K562 (cell line): ENCODE measurements at regions not wholly inside any gene's neighbourhood (a gene's known extent, or its start where the extent isn't known, plus 50 kb on each side); places are given as distances from the start of the nearest gene placed in this dataset.

ENCODE experiments used
- ATAC-seq: fragments of 200-7000 bp; cut with Tn5 transposase; 3 replicates; pipeline ENCODE4 v1.9.1; 2020; ENCODE audit warnings: moderate library complexity
- BruUV-seq: library from RNA; stranded (reverse); fragments of 400-500 nt; replicated peaks from 2 replicates; lab custom pipeline; 2021; lab: Mats Ljungman, UMichigan
- CTCF ChIA-PET: fragments of 300-600 bp; formaldehyde crosslinking; extraction: SDS; loops from one replicate; lab custom pipeline; 2021; ENCODE audit warnings: low intra/inter-chr PET ratio; lab: Yijun Ruan, JAX
- POLR2A ChIA-PET: fragments of 300-600, 350-650 bp; sonication (Branson Sonifier 250); formaldehyde crosslinking; extraction: SDS; loops from one replicate; lab custom pipeline; 2021; ENCODE audit warnings: antibody characterized with exemption, inconsistent platforms; lab: Yijun Ruan, JAX
- DNase-seq, 4 experiments: peaks; one replicate each; pipeline versions ENCODE4 v3.0.0 to v3.0.0-alpha.2; 2011 to 2018; ENCODE audit warnings: low spot score in 3 of 4, mixed read lengths in 3 of 4; ENCODE audit errors: extremely low read depth in 1 of 4
- FAIRE-seq: peaks from 2 replicates; lab custom pipeline; 2011; peaks lifted over from hg19 to GRCh38; lab: Jason Lieb, UNC
- H2AFZ ChIP-seq: 2 replicates; pipeline ENCODE4 v1.6.0; 2011; ENCODE audit warnings: low read depth, low read length, control low read depth, inconsistent platforms
- H3K27ac ChIP-seq: fragments of 200-600 bp; 3 replicates; pipeline ENCODE4 v1.8.0; 2011; ENCODE audit warnings: low read depth, mild to moderate bottlenecking, control low read depth, inconsistent platforms, low read length, moderate library complexity, mixed read lengths; ENCODE audit errors: extremely low read depth
- H3K27me3 ChIP-seq, 2 experiments: fragments of 300-600 bp in 1 of 2; 2 replicates in 1 of 2; 3 replicates in 1 of 2; pipeline versions ENCODE4 v1.6.0 to v1.8.0; 2011; ENCODE audit warnings: inconsistent platforms in 2 of 2, low read length in 2 of 2, mild to moderate bottlenecking in 1 of 2, mixed read lengths in 1 of 2, moderate library complexity in 1 of 2; ENCODE audit not compliant: control insufficient read depth in 2 of 2, insufficient read depth in 2 of 2
- H3K36me3 ChIP-seq: fragments of 300-600 bp; 3 replicates; pipeline ENCODE4 v1.8.0; 2011; ENCODE audit warnings: mild to moderate bottlenecking, low read length, inconsistent platforms; ENCODE audit not compliant: control insufficient read depth, insufficient read depth
- H3K4me1 ChIP-seq, 2 experiments: fragments of 200-600 bp in 1 of 2; replicated peaks in 1 of 2; 2 replicates in 1 of 2; 3 replicates in 1 of 2; pipeline versions ENCODE4 v1.5.1 to v1.8.0; 2011; ENCODE audit warnings: inconsistent platforms in 2 of 2, low read length in 2 of 2, mild to moderate bottlenecking in 1 of 2, mixed read lengths in 1 of 2, moderate library complexity in 1 of 2; ENCODE audit not compliant: control insufficient read depth in 2 of 2, insufficient read depth in 2 of 2
- H3K4me2 ChIP-seq: 2 replicates; pipeline ENCODE4 v1.6.1; 2011; ENCODE audit warnings: low read length, control low read depth, inconsistent platforms, mixed read lengths; ENCODE audit not compliant: insufficient read depth
- H3K4me3 ChIP-seq: fragments of 200-600 bp; sonication (generic), shearing (Covaris generic); 2 replicates; pipeline ENCODE4 v1.5.1; 2016; ENCODE audit warnings: control low read depth, inconsistent platforms
- H3K79me2 ChIP-seq: fragments of 200-600 bp; 3 replicates; pipeline ENCODE4 v1.8.0; 2011; ENCODE audit warnings: low read length, inconsistent platforms; ENCODE audit not compliant: control insufficient read depth, insufficient read depth
- H3K9ac ChIP-seq, 2 experiments: 2 replicates each; pipeline versions ENCODE4 v1.6.0 to v1.6.1; 2011; ENCODE audit warnings: low read depth in 2 of 2, low read length in 2 of 2, control low read depth in 1 of 2, inconsistent platforms in 1 of 2, mild to moderate bottlenecking in 1 of 2, mixed read lengths in 1 of 2; ENCODE audit not compliant: insufficient read depth in 1 of 2
- H3K9me1 ChIP-seq: one replicate; pipeline ENCODE4 v1.6.0; 2011; ENCODE audit warnings: inconsistent platforms, mild to moderate bottlenecking, low read length, moderate library complexity; ENCODE audit not compliant: control insufficient read depth, insufficient read depth
- H3K9me3 ChIP-seq: replicated peaks from 2 replicates; pipeline ENCODE4 v1.5.1; 2011; ENCODE audit warnings: low read depth, low read length, inconsistent platforms; ENCODE audit not compliant: control insufficient read depth, insufficient read depth
- H4K20me1 ChIP-seq: replicated peaks from 2 replicates; pipeline ENCODE4 v1.6.1; 2011; ENCODE audit warnings: low read length, inconsistent platforms, mixed read lengths; ENCODE audit not compliant: control insufficient read depth, insufficient read depth
- ATF7 ChIP-seq: fragments of 450-650 bp; IDR thresholded peaks from 2 replicates; pipeline ENCODE4 v1.7.1; 2014; ENCODE audit warnings: mild to moderate bottlenecking, moderate library complexity
- BDP1 ChIP-seq: IDR thresholded peaks from 3 replicates; pipeline ENCODE4 v1.6.1; 2011; ENCODE audit not compliant: insufficient read length, insufficient read depth
- BRCA1 ChIP-seq, 2 experiments: fragments of 450-650 bp in 1 of 2; sonication (generic) in 1 of 2; formaldehyde crosslinking in 1 of 2; IDR thresholded peaks; 2 replicates each; pipeline versions ENCODE4 v1.5.0 to v1.6.1; 2017 to 2020; ENCODE audit warnings: mild to moderate bottlenecking in 1 of 2, missing genetic modification reagents in 1 of 2
- CTBP1 ChIP-seq: fragments of 450-650 bp; IDR thresholded peaks from 2 replicates; pipeline ENCODE4 v1.6.1; 2016; ENCODE audit warnings: borderline replicate concordance
- GTF2A2 ChIP-seq: IDR thresholded peaks from 2 replicates; pipeline ENCODE4 v1.6.1; 2016; ENCODE audit warnings: mild to moderate bottlenecking, missing genetic modification characterization, missing compliant biosample characterization
- MAFG ChIP-seq: fragments of 450-650 bp; conservative IDR thresholded peaks from 2 replicates; pipeline ENCODE4 v1.6.1; 2016; ENCODE audit warnings: missing genetic modification characterization, missing compliant biosample characterization
- NFE2 ChIP-seq: IDR thresholded peaks from 2 replicates; pipeline ENCODE4 v1.6.1; 2014; ENCODE audit warnings: antibody characterized with exemption, low read depth
- PTTG1 ChIP-seq: fragments of 450-650 bp; IDR thresholded peaks from 2 replicates; pipeline ENCODE4 v1.6.1; 2016; ENCODE audit warnings: low read depth, mild to moderate bottlenecking, missing genetic modification characterization, missing compliant biosample characterization
- ZNF143 ChIP-seq: sonication (generic); formaldehyde crosslinking; IDR thresholded peaks from 2 replicates; pipeline ENCODE4 v1.9.0; 2022; ENCODE audit warnings: mild to moderate bottlenecking, missing genetic modification reagents
- WGBS: fragments of 100-300 bp; shearing (Covaris generic); methylation state at CpG from one replicate; pipeline ENCODE4 v1.1.6; 2016; ENCODE audit warnings: low coverage, mixed read lengths; ENCODE audit not compliant: insufficient coverage; ENCODE audit errors: missing lambda C conversion rate; 5-methylcytosine and 5-hydroxymethylcytosine counted together
- in situ Hi-C: fragments of 300-500 bp; cut with MboI; formaldehyde crosslinking; loops from 4 replicates; pipeline ENCODE4 v1.15.0; 2018; ENCODE audit warnings: inconsistent platforms, mixed read lengths
- intact Hi-C: fragments of 100-400 bp; cut with micrococcal nuclease; formaldehyde crosslinking; loops from 2 replicates; pipeline ENCODE4 v1.14.2; 2022
- TF ChIP-seq, protein P1 (sequence below): fragments of 200-800 bp; sonication (Bioruptor generic); IDR thresholded peaks from 2 replicates; pipeline ENCODE4 v1.6.1; 2017; ENCODE audit warnings: missing genetic modification characterization, missing compliant biosample characterization

- intact Hi-C loops: loop anchor here (10.0 kb wide), 4 partner anchors 131 to 681 kb away; no protein-coding TSS in a partner anchor
- ChIA-PET POLR2A (no interaction called here), CTCF (interaction anchor here (0.6 kb wide), 1 partner anchor 794 kb away, joined by 3 read pairs; no protein-coding TSS in a partner anchor)
- no peaks in the 10 kb centered on the region for H3K79me2 ChIP-seq
- H3K9me1 ChIP-seq: no peaks in the 10 kb centered on the region
- no peak overlapping the region for H3K4me3 ChIP-seq
- no peak for DNase-seq
- H3K9me3 ChIP-seq: no peaks in the 10 kb centered on the region
- no peak overlapping the region for H3K9ac ChIP-seq
- H2AFZ ChIP-seq: no peak overlapping the region
- H3K36me3 ChIP-seq: no peaks in the 10 kb centered on the region
- 0% methylated on average over 1 of the region's 1 CpG for WGBS
- no peaks in the 10 kb centered on the region for H3K4me1 ChIP-seq
- ATAC-seq: no peak
- H4K20me1 ChIP-seq: no peaks in the 10 kb centered on the region
- no peak overlapping the region for H3K27ac ChIP-seq
- FAIRE-seq: no peak
- no peak overlapping the region for H3K4me2 ChIP-seq
- in situ Hi-C loops: loop anchor here (5.0 to 25.0 kb wide), 2 partner anchors 534 to 694 kb away; no protein-coding TSS in a partner anchor
- no peaks in the 10 kb centered on the region for H3K27me3 ChIP-seq
- BruUV-seq: no TSS peak
- TF ChIP-seq MAFG: 0 out of 2 replicates have a peak, but pooled peaks have one; percentile 19
- no peak for TF ChIP-seq PTTG1
- TF ChIP-seq, protein P1, sequence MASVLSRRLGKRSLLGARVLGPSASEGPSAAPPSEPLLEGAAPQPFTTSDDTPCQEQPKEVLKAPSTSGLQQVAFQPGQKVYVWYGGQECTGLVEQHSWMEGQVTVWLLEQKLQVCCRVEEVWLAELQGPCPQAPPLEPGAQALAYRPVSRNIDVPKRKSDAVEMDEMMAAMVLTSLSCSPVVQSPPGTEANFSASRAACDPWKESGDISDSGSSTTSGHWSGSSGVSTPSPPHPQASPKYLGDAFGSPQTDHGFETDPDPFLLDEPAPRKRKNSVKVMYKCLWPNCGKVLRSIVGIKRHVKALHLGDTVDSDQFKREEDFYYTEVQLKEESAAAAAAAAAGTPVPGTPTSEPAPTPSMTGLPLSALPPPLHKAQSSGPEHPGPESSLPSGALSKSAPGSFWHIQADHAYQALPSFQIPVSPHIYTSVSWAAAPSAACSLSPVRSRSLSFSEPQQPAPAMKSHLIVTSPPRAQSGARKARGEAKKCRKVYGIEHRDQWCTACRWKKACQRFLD (CRISPR knock-in tag): no peak
- 0 out of 2 replicates have a peak, but pooled peaks have one; percentile 19 for TF ChIP-seq NFE2
Measured at GRCh38 chr2:17306219-17306618, 212.0 kb downstream of the RAD51AP2 start.

DNA sequence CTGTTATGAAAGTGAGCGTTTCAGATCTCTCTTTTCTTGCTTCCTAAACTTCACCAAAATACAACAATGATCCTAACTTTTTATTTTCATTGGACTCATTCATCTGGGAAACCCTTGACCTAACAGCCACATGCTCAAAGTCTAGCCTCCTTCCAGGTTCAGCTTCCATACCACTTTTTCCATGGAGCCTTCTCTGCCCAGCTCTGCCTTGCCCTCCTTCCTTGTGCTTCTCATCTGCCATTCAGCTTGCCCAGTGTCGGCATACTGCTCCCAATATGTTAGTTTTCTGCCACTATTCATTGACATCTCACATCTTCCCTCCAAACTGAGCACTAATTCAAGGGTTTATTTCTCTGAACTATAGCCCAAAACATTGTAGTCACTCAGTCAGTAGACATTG lies 214.7 kb downstream of the RAD51AP2 start:
- WGBS: 0% methylated on average over 2 of the region's 2 CpGs
- BruUV-seq: no TSS peak
- no peak for ATAC-seq
- TF ChIP-seq BDP1 (no peak), CTBP1 (no peak), BRCA1 (IDR thresholded peaks at IDR 0.05) (no peak), BRCA1 (CRISPR knock-in tag; IDR thresholded peaks at IDR 0.05) (no peak), GTF2A2 (tag) (no peak), ATF7 (no peak), ZNF143 (no peak)
- in situ Hi-C loops: loop anchor here (25.0 kb wide), 1 partner anchor 691 kb away; no protein-coding TSS in a partner anchor
- POLR2A ChIA-PET: no interaction called here
- H3K4me3 ChIP-seq: no peak overlapping the region
- no peaks in the 10 kb centered on the region for H3K9me1 ChIP-seq
- H3K4me2 ChIP-seq: no peak overlapping the region
- CTCF ChIA-PET: no interaction called here
- intact Hi-C loops: loop anchor here (10.0 kb wide), 4 partner anchors 129 to 679 kb away; no protein-coding TSS in a partner anchor
- no peaks in the 10 kb centered on the region for H3K27me3 ChIP-seq
- no peak overlapping the region for H3K9ac ChIP-seq
- no peaks in the 10 kb centered on the region for H3K36me3 ChIP-seq
- H3K27ac ChIP-seq: no peak overlapping the region
- no peaks in the 10 kb centered on the region for H3K9me3 ChIP-seq
- no peak for FAIRE-seq
- no peaks in the 10 kb centered on the region for H3K4me1 ChIP-seq
- no peak overlapping the region for H2AFZ ChIP-seq
- H3K79me2 ChIP-seq: no peaks in the 10 kb centered on the region
- no peaks in the 10 kb centered on the region for H4K20me1 ChIP-seq
- DNase-seq: no peak
